ENCODE measurements at regions not wholly inside any gene's neighbourhood (a gene's known extent, or its start where the extent isn't known, plus 50 kb on each side); places are given as distances from the start of the nearest gene placed in this dataset.

DNA sequence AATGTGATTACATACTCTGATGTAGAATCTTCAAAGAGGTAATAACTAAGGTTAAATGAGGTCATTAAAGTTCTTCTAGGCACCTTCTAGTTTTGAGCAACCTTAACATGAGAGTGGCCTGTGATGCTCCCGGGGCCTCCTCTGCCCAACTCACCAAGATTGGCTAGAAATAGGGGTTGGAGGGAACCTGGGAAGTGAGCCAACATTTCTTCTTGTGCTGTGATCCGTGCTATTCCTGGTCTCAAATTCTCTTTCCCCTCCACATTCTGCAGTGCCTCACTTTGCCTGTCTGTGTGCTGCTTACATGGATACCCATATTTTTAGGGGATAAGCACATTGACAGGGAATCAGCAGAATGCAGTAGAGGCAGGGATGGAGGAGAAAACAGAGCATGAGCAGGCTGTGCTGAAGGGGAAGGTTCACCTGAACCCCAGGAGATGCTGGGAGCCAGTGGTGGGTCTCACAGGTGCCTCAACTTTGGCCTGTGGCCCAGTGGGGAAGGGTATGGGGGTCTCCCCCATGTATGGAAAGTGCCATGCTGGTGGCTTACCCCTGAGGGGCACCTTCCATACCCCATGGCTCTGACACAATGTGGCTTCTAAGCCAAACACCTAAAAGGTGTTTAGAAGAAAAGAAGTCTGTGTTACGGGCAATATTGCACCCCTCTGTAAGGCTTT lies 164.7 kb upstream of the CHD6 start:
- Histone ChIP-seq H3K4me3 (replicated peaks; ENCODE audit: low read depth, low read length) (no peak overlapping the region), H3K27me3 (replicated peaks; ENCODE audit: control insufficient read depth, insufficient read depth, low read length) (no peaks in the 10 kb centered on the region), H3K36me3 (ENCODE audit: control insufficient read depth, insufficient read depth, low read length) (no peaks in the 10 kb centered on the region)
- TF ChIP-seq, protein P1, sequence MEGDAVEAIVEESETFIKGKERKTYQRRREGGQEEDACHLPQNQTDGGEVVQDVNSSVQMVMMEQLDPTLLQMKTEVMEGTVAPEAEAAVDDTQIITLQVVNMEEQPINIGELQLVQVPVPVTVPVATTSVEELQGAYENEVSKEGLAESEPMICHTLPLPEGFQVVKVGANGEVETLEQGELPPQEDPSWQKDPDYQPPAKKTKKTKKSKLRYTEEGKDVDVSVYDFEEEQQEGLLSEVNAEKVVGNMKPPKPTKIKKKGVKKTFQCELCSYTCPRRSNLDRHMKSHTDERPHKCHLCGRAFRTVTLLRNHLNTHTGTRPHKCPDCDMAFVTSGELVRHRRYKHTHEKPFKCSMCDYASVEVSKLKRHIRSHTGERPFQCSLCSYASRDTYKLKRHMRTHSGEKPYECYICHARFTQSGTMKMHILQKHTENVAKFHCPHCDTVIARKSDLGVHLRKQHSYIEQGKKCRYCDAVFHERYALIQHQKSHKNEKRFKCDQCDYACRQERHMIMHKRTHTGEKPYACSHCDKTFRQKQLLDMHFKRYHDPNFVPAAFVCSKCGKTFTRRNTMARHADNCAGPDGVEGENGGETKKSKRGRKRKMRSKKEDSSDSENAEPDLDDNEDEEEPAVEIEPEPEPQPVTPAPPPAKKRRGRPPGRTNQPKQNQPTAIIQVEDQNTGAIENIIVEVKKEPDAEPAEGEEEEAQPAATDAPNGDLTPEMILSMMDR (IDR thresholded peaks at IDR 0.05; ENCODE audit: insufficient read depth, low read length, poor library complexity, severe bottlenecking), result no peak
- DNase-seq (ENCODE audit: extremely low read depth, insufficient read length), result no peak

DNA sequence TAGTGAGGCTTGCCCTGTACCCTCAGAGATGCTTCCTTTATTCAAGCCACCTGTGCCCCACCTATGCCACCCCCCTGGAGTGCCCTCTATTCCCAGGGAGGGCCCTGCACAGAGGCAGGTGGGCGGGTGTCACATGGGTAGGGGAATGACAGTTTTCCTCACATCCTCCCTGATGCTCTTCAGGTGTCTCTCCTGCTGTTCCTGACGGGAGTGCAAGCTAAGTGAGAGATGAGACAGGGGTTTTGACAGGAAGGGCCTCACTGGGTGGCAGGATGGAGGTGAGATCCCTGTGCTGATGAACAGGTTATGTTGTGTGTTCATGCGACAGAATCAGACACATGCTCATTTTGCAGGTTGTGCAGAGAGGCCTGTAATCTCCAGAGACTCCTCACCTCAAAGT lies 164.1 kb upstream of the CHD6 start:
- H3K4me3 ChIP-seq (replicated peaks; ENCODE audit: low read depth, low read length), result no peak overlapping the region
- no peaks in the 10 kb centered on the region for H3K27me3 ChIP-seq (replicated peaks; ENCODE audit: control insufficient read depth, insufficient read depth, low read length)
- no peak for DNase-seq (ENCODE audit: extremely low read depth, insufficient read length)
- TF ChIP-seq, protein P1 (IDR thresholded peaks at IDR 0.05; ENCODE audit: insufficient read depth, low read length, poor library complexity, severe bottlenecking), result no peak
- H3K36me3 ChIP-seq (ENCODE audit: control insufficient read depth, insufficient read depth, low read length), result no peaks in the 10 kb centered on the region

DNA sequence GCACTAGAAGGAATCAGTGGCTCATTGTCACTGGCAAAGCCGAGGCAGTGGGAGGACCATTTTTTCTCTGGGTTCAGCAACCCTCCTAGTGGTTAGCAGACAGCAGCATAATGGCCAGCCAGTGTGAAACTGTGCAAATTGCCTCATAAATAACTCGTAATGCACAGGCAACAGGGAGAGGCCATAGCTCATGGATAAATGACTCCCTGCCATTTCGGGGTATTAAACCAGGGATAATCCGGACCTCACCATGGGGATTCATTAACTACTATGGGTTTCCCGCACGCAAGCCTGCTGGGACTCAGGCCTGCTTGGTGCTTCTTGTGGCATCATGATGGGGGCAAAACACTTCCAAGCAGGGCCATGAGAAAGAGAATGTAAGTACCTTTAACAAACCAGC lies 158.2 kb upstream of the CHD6 start:
- Histone ChIP-seq H3K36me3 (ENCODE audit: control insufficient read depth, insufficient read depth, low read length) (no peaks in the 10 kb centered on the region), H3K4me3 (replicated peaks; ENCODE audit: low read depth, low read length) (no peak overlapping the region), H3K27me3 (replicated peaks; ENCODE audit: control insufficient read depth, insufficient read depth, low read length) (no peaks in the 10 kb centered on the region; the same call in 1 of the 2 replicates)
- TF ChIP-seq, protein P1 (IDR thresholded peaks at IDR 0.05; ENCODE audit: insufficient read depth, low read length, poor library complexity, severe bottlenecking), result no peak
- DNase-seq (ENCODE audit: extremely low read depth, insufficient read length), result no peak

DNA sequence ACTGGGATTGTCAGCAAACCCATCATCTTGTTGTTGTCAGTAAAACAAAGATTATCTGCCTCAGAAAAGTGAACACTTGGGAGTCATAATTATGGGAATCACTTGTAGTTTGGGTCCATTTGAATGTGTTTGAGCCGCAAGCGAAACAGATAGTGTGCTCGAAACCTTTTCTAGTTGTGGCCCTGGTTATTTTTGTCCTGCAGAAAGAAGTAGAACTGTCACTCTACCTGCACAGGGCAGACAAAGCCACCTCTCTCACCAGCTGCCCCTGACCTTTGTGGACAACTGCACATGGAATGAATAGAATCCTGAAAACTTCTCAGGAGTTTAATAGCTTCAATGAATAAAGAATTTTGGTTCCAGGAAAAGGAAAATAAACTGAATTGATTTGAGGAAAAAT lies 156.1 kb upstream of the CHD6 start:
- Histone ChIP-seq H3K27me3 (replicated peaks; ENCODE audit: control insufficient read depth, insufficient read depth, low read length) (no peaks in the 10 kb centered on the region; the same call in 1 of the 2 replicates), H3K4me3 (replicated peaks; ENCODE audit: low read depth, low read length) (no peak overlapping the region), H3K36me3 (ENCODE audit: control insufficient read depth, insufficient read depth, low read length) (no peaks in the 10 kb centered on the region)
- DNase-seq (ENCODE audit: extremely low read depth, insufficient read length), result no peak
- TF ChIP-seq, protein P1 (IDR thresholded peaks at IDR 0.05; ENCODE audit: insufficient read depth, low read length, poor library complexity, severe bottlenecking), result no peak

DNA sequence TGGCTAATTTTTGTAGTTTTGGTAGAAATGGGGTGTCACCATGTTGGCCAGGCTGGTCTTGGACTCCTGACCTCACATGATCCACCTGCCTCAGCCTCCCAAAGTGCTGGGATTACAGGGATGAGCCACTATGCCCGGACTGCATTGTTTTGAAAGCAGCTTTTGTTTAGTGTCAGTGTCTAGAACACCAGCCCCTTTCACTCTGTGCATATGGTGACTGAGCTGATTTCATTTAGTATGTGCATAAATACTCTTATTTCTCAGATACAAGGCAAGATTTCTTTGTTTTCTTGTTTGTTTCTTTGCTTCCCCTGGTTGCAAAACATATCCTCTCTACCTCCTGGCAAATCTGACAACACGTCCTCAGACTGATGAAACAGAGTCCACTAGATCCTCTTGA lies 152.8 kb upstream of the CHD6 start:
- H3K27me3 ChIP-seq (replicated peaks; ENCODE audit: control insufficient read depth, insufficient read depth, low read length), result no peaks in the 10 kb centered on the region; the same call in 1 of the 2 replicates
- DNase-seq (ENCODE audit: extremely low read depth, insufficient read length), result no peak
- H3K36me3 ChIP-seq (ENCODE audit: control insufficient read depth, insufficient read depth, low read length), result no peaks in the 10 kb centered on the region
- no peak overlapping the region for H3K4me3 ChIP-seq (replicated peaks; ENCODE audit: low read depth, low read length)
- TF ChIP-seq, protein P1 (IDR thresholded peaks at IDR 0.05; ENCODE audit: insufficient read depth, low read length, poor library complexity, severe bottlenecking), result no peak

DNA sequence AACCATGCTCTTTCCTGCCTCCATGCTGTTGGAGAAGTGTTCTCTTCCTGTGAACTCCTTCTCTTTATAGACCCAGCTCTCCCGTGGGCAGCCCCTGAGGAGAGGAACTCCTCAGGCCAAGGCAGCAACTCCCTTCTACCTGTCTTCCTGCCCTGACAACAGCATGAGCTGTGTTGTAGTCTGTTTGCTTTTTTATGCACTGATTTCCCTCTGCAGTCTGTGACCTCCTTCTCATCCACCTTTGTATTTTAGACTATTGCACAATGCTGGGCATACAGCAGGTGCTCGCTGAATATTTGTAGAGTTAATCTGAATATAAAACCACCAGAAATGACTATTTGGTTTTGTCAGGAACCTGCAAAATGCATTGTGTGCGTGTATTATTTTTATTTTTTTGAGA lies 152.2 kb upstream of the CHD6 start:
- H3K4me3 ChIP-seq (replicated peaks; ENCODE audit: low read depth, low read length), result no peak overlapping the region
- no peak for DNase-seq (ENCODE audit: extremely low read depth, insufficient read length)
- H3K27me3 ChIP-seq (replicated peaks; ENCODE audit: control insufficient read depth, insufficient read depth, low read length), result no peaks in the 10 kb centered on the region; the same call in 1 of the 2 replicates
- TF ChIP-seq, protein P1 (IDR thresholded peaks at IDR 0.05; ENCODE audit: insufficient read depth, low read length, poor library complexity, severe bottlenecking), result no peak
- no peaks in the 10 kb centered on the region for H3K36me3 ChIP-seq (ENCODE audit: control insufficient read depth, insufficient read depth, low read length)
